Heart left ventricle (tissue), 16 donors: ENCODE measurements at regions not wholly inside any gene's neighbourhood (a gene's known extent, or its start where the extent isn't known, plus 50 kb on each side); places are given as distances from the start of the nearest gene placed in this dataset.

Experiments used
- ATAC-seq, 4 donors: fragments of 200-7000 bp; cut with Tn5 transposase; one replicate each; pipeline ENCODE4 v1.9.1; 2020 to 2022; ENCODE audit warnings: moderate library complexity in 4 of 4, mild to moderate bottlenecking in 3 of 4, moderate number of reproducible peaks in 1 of 4
- DNase-seq, 5 donors: peaks; one replicate each; pipeline ENCODE4 v3.0.0-alpha.2; 2020
- H3K27ac ChIP-seq, 12 donors: fragments of 200-600 bp; sonication (generic) in 4 of 12; one replicate each; pipeline versions ENCODE4 v1.5.0 to v1.8.0; 2016 to 2022; ENCODE audit warnings: mild to moderate bottlenecking in 2 of 12
- H3K27me3 ChIP-seq, 9 donors: fragments of 200-600 bp; sonication (generic) in 2 of 9; one replicate each; pipeline versions ENCODE4 v1.5.1 to v1.8.0; 2016 to 2022; ENCODE audit warnings: mild to moderate bottlenecking in 3 of 9
- H3K36me3 ChIP-seq, 9 donors: fragments of 200-600 bp; sonication (generic) in 2 of 9; one replicate each; pipeline versions ENCODE4 v1.5.0 to v1.8.0; 2018 to 2022; ENCODE audit warnings: mild to moderate bottlenecking in 2 of 9
- H3K4me1 ChIP-seq, 12 donors: fragments of 200-600 bp; sonication (generic) in 4 of 12; one replicate each; pipeline versions ENCODE4 v1.5.0 to v1.8.0; 2016 to 2022; ENCODE audit warnings: mild to moderate bottlenecking in 3 of 12
- H3K4me3 ChIP-seq, 12 donors: fragments of 200-600 bp; sonication (generic) in 4 of 12; one replicate each; pipeline versions ENCODE4 v1.5.0 to v1.8.0; 2017 to 2022; ENCODE audit warnings: mild to moderate bottlenecking in 9 of 12, moderate library complexity in 4 of 12
- H3K9me3 ChIP-seq, 12 donors: fragments of 200-600 bp; sonication (generic) in 4 of 12; one replicate each; pipeline versions ENCODE4 v1.5.0 to v1.8.0; 2016 to 2022; ENCODE audit warnings: mild to moderate bottlenecking in 1 of 12
- CTCF ChIP-seq, 12 donors: fragments of 200-600 bp; sonication (generic) in 4 of 12; IDR thresholded peaks; one replicate each; pipeline versions ENCODE4 v1.5.0 to v1.8.0; 2018 to 2022; ENCODE audit warnings: antibody characterized with exemption in 12 of 12, mild to moderate bottlenecking in 5 of 12
- POLR2A ChIP-seq, 2 donors: fragments of 450-650 bp; IDR thresholded peaks; one replicate each; pipeline ENCODE4 v1.6.1; 2017; ENCODE audit warnings: antibody characterized with exemption in 2 of 2, mild to moderate bottlenecking in 2 of 2, moderate library complexity in 2 of 2
- WGBS, 4 donors: extraction: QIAGEN DNeasy Blood & Tissue Kit in 2 of 4; methylation state at CpG; one replicate each; pipeline versions ENCODE4 v1.1.5 to v1.1.7; 2013 to 2018; 5-methylcytosine and 5-hydroxymethylcytosine counted together
- intact Hi-C, 10 donors: fragments of 100-400 bp; cut with DNase I; formaldehyde crosslinking; loops; one replicate each; pipeline versions ENCODE4 v1.11.1 to v1.14.2; 2022
- donor health status: ischemic (EF 13 %, LVEDD 7.1; RV severe dilation, severe dysfunction).
- donor health status: healthy with polysubstance abuse.
- donor health status: DM: no; HTN: yes; CAD: no.
- donor health status: DM: no; HTN: no; CAD: no.
- donor health status: ischemic (EF 25% LVEDD 6.9; RV normal size, moderate dysfunction).
- donor health status: ischemic (EF 25% LVEDD 5.7; RV mildly dilated, moderate dysfunction).
- donor health status: healthy.
- donor health status: DM: yes; HTN: yes; CAD: no.
- donor health status: ischemic (EF 35%, LVEDD 5.7; RV mildly dilated, moderate dysfunction).
- donor health status: nonischemic (EF 11% LVEDD 7.7; RV severe dilation, severe dysfunction).
- donor health status: DM: yes; HTN: yes; CAD: no.
- donor health status: PGD.
- donor health status: ischemic (EF 29% LVEDD 5.4; RV normal size, mild dysfunction).
- donor health status: nonischemic (EF 23%, LVEDD 6.1; RV moderate dilation, normal function).

GRCh38 chr6:148144917-148145521 lies 197.6 kb upstream of the SASH1 start:
- WGBS, 4 donors, result 32 to 38% (median 35%) methylated on average over 8 of the region's 8 CpGs
- Histone ChIP-seq H3K36me3 (no peaks in the 10 kb centered on the region), H3K4me1 (no peaks in the 10 kb centered on the region), H3K9me3 (no peaks in the 10 kb centered on the region), H3K27ac (no peak overlapping the region), H3K4me3 (peak overlapping the region in 2 of 12 donors; percentile 13 to 28), H3K27me3 (no peaks in the 10 kb centered on the region)
- peak; percentile 66 to 79 (median 70) for DNase-seq
- no peak for TF ChIP-seq POLR2A (IDR thresholded peaks at IDR 0.05)
- TF ChIP-seq CTCF (IDR thresholded peaks at IDR 0.05), result peak; percentile 68 to 90 (median 83)
- intact Hi-C loops, result loop anchor here in 2 of 10 donors (5.0 kb wide), 1 partner anchor 638 kb away; the partner anchor contains the start of gene SAMD5 (in 2 of the 2)
- ATAC-seq, result peak in 2 of 4 donors; percentile 37 to 57

- Histone ChIP-seq H3K27ac (no peak overlapping the region), H3K9me3 (no peaks in the 10 kb centered on the region), H3K4me3 (no peak overlapping the region), H3K27me3 (no peaks in the 10 kb centered on the region), H3K4me1 (no peaks in the 10 kb centered on the region), H3K36me3 (no peaks in the 10 kb centered on the region)
- DNase-seq, result no peak
- peak in 1 of 4 donors; percentile 16 for ATAC-seq
- TF ChIP-seq POLR2A (IDR thresholded peaks at IDR 0.05), result no peak
- no peak for TF ChIP-seq CTCF (IDR thresholded peaks at IDR 0.05)
- WGBS, 4 donors, result 61 to 81% (median 71%) methylated on average over 12 of the region's 12 CpGs
- intact Hi-C loops, result loop anchor here in 2 of 10 donors (5.0 kb wide), 1 partner anchor 640 kb away; the partner anchor contains the start of gene SAMD5 (in 2 of the 2)
Observed at GRCh38 chr6:148146717-148147462, 195.7 kb upstream of the SASH1 start.

GRCh38 chr6:148147463-148147830 lies 195.2 kb upstream of the SASH1 start:
- WGBS, 4 donors, result 60 to 70% (median 63%) methylated on average over 3 of the region's 3 CpGs
- H3K4me3 ChIP-seq, result no peak overlapping the region
- no peak overlapping the region for H3K27ac ChIP-seq
- no peaks in the 10 kb centered on the region for H3K9me3 ChIP-seq
- no peak for DNase-seq
- no peak for TF ChIP-seq CTCF (IDR thresholded peaks at IDR 0.05)
- TF ChIP-seq POLR2A (IDR thresholded peaks at IDR 0.05), result no peak
- H3K4me1 ChIP-seq, result no peaks in the 10 kb centered on the region
- no peaks in the 10 kb centered on the region for H3K36me3 ChIP-seq
- intact Hi-C loops, result loop anchor here in 2 of 10 donors (5.0 kb wide), 1 partner anchor 640 kb away; the partner anchor contains the start of gene SAMD5 (in 2 of the 2)
- ATAC-seq, result no peak
- H3K27me3 ChIP-seq, result no peaks in the 10 kb centered on the region

- no peak overlapping the region for H3K27ac ChIP-seq
- H3K9me3 ChIP-seq, result no peaks in the 10 kb centered on the region
- H3K36me3 ChIP-seq, result no peaks in the 10 kb centered on the region
- H3K4me3 ChIP-seq, result no peak overlapping the region
- no peaks in the 10 kb centered on the region for H3K27me3 ChIP-seq
- intact Hi-C loops, result no loop called here
- ATAC-seq, result no peak
- 91 to 96% (median 93%) methylated on average over 6 of the region's 6 CpGs for WGBS, 4 donors
- TF ChIP-seq POLR2A (IDR thresholded peaks at IDR 0.05), result no peak
- no peak for TF ChIP-seq CTCF (IDR thresholded peaks at IDR 0.05)
- no peak for DNase-seq
- H3K4me1 ChIP-seq, result no peaks in the 10 kb centered on the region
Observed at GRCh38 chr6:148151896-148152643, 190.6 kb upstream of the SASH1 start.
